Panc1 (cell line): ENCODE measurements at regions not wholly inside any gene's neighbourhood (a gene's known extent, or its start where the extent isn't known, plus 50 kb on each side); places are given as distances from the start of the nearest gene placed in this dataset.

ENCODE experiments used
- ATAC-seq: fragments of 200-7000 bp; cut with Tn5 transposase; 2 replicates; pipeline ENCODE4 v1.9.1; 2020; ENCODE audit warnings: mild to moderate bottlenecking, moderate library complexity
- BruUV-seq: library from RNA; stranded (reverse); fragments of 400-500 nt; replicated peaks from 2 replicates; lab custom pipeline; 2021; lab: Mats Ljungman, UMichigan
- CTCF ChIA-PET: fragments of 300-600 bp; sonication (Branson Sonifier 250); formaldehyde crosslinking; loops from one replicate; lab custom pipeline; 2022; ENCODE audit warnings: antibody characterized with exemption; lab: Charles Lee
- POLR2A ChIA-PET: fragments of 300-600 bp; sonication (Branson Sonifier 250); formaldehyde crosslinking; loops from one replicate; lab custom pipeline; 2022; ENCODE audit warnings: antibody characterized with exemption; lab: Charles Lee
- DNase-seq: peaks from one replicate; pipeline ENCODE4 v3.0.0-alpha.2; 2010; ENCODE audit warnings: low read depth, low spot score
- H3K27ac ChIP-seq: 2 replicates; pipeline ENCODE4 v1.5.1; 2011; ENCODE audit warnings: mild to moderate bottlenecking, low read length, inconsistent platforms
- H3K27me3 ChIP-seq: fragments of 200-500 bp; sonication (Bioruptor generic); 2 replicates; pipeline ENCODE4 v1.6.0; 2014; ENCODE audit warnings: low read length, inconsistent platforms; ENCODE audit not compliant: control insufficient read depth, insufficient read depth
- H3K36me3 ChIP-seq: fragments of 200-500 bp; sonication (Bioruptor generic); 2 replicates; pipeline ENCODE4 v1.5.1; 2014; ENCODE audit warnings: inconsistent platforms, mild to moderate bottlenecking, low read length, moderate library complexity; ENCODE audit not compliant: control insufficient read depth, insufficient read depth
- H3K4me1 ChIP-seq: 2 replicates; pipeline ENCODE4 v1.5.1; 2011; ENCODE audit warnings: inconsistent platforms, mild to moderate bottlenecking, low read length, moderate library complexity; ENCODE audit not compliant: control insufficient read depth, insufficient read depth
- H3K4me3 ChIP-seq, 2 experiments: 2 replicates each; pipeline ENCODE4 v1.5.1; 2011 to 2012; ENCODE audit warnings: low read depth in 2 of 2, low read length in 2 of 2, mild to moderate bottlenecking in 2 of 2, inconsistent platforms in 1 of 2, moderate library complexity in 1 of 2
- H3K9me3 ChIP-seq: fragments of 200-500 bp; sonication (Bioruptor generic); 2 replicates; pipeline ENCODE4 v1.5.1; 2014; ENCODE audit warnings: low read depth, mild to moderate bottlenecking, inconsistent platforms, low read length, moderate library complexity; ENCODE audit not compliant: control insufficient read depth, insufficient read depth
- POLR2AphosphoS5 ChIP-seq: IDR thresholded peaks from 2 replicates; pipeline ENCODE4 v1.6.1; 2012; ENCODE audit warnings: mild to moderate bottlenecking, low read depth, low read length, moderate library complexity
- SIN3A ChIP-seq: IDR thresholded peaks from 2 replicates; pipeline ENCODE4 v1.6.1; 2012; ENCODE audit warnings: low read depth, mild to moderate bottlenecking, low read length, moderate library complexity, borderline replicate concordance; ENCODE audit not compliant: insufficient read depth
- TCF7L2 ChIP-seq: IDR thresholded peaks from 2 replicates; pipeline ENCODE4 v1.6.1; 2011; ENCODE audit warnings: mild to moderate bottlenecking, low read depth, low read length, inconsistent platforms
- in situ Hi-C: cut with HindIII; loops from 2 replicates; pipeline ENCODE4 v1.10.0; 2016; ENCODE audit warnings: low sequenced_read_pairs, low pct_unique_long_range_greater_than_20kb
- intact Hi-C: fragments of 100-400 bp; cut with micrococcal nuclease; formaldehyde crosslinking; loops from one replicate; pipeline ENCODE4 v1.10.0; 2022; ENCODE audit not compliant: unreplicated experiment
- TF ChIP-seq, protein P1 (sequence below): fragments of 450-650 bp; IDR thresholded peaks from 2 replicates; pipeline ENCODE4 v1.5.1; 2017; ENCODE audit warnings: mild to moderate bottlenecking
- TF ChIP-seq, protein P2 (sequence below), 2 experiments: IDR thresholded peaks; 2 replicates each; pipeline ENCODE4 v1.6.1; 2011 to 2012; ENCODE audit warnings: low read depth in 2 of 2, control low read depth in 1 of 2, low read length in 1 of 2, mild to moderate bottlenecking in 1 of 2, moderate library complexity in 1 of 2; ENCODE audit not compliant: insufficient read depth in 1 of 2

DNA sequence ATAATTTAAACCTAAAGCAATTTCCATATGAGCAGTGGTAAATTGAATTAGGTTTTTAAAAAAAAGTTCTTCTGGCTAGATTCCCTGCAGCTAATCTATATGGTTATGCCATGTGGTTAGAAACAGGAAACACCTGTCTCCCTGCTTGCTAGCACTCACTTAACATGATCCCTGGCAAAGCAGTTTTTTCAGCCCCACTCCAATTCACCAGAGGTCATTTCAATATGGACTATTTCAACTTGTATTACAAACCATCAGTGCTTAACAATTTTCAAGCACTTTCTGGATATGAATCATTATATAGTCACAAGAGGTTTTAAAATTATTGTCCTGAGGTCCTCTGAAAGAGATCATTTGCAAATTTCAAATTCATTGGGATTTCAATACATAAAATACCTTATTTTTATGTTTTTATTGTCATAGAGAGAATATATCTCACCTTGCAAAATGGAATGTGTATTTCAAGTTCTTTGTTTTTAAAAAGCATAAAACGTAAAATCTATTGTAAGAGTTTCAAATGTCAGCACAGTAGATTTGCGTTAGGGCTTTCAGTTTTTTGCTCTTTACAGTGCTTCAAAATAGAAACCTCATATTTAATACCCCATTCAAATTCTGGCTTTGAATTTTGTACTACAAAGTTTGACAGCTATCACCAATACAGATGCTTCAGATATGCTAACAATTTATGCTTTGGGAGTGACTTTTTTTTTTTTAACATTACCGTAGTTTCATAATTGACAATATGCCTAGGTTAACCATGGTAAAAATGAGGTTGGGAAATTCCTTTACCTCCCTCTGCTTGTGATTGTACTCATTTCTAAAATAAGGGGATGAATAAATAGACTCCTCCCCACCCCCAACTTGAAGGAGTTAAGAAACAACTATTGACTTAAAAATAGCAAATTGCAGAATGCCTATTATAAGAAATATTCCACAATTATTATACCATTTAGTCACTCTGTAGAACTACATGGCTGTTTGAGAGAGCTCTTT lies 117.5 kb upstream of the HGF start:
- no peak for ATAC-seq
- in situ Hi-C loops (no loop called here), intact Hi-C loops (no loop called here)
- TF ChIP-seq, protein P1, sequence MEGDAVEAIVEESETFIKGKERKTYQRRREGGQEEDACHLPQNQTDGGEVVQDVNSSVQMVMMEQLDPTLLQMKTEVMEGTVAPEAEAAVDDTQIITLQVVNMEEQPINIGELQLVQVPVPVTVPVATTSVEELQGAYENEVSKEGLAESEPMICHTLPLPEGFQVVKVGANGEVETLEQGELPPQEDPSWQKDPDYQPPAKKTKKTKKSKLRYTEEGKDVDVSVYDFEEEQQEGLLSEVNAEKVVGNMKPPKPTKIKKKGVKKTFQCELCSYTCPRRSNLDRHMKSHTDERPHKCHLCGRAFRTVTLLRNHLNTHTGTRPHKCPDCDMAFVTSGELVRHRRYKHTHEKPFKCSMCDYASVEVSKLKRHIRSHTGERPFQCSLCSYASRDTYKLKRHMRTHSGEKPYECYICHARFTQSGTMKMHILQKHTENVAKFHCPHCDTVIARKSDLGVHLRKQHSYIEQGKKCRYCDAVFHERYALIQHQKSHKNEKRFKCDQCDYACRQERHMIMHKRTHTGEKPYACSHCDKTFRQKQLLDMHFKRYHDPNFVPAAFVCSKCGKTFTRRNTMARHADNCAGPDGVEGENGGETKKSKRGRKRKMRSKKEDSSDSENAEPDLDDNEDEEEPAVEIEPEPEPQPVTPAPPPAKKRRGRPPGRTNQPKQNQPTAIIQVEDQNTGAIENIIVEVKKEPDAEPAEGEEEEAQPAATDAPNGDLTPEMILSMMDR, result no peak
- TF ChIP-seq, protein P2, sequence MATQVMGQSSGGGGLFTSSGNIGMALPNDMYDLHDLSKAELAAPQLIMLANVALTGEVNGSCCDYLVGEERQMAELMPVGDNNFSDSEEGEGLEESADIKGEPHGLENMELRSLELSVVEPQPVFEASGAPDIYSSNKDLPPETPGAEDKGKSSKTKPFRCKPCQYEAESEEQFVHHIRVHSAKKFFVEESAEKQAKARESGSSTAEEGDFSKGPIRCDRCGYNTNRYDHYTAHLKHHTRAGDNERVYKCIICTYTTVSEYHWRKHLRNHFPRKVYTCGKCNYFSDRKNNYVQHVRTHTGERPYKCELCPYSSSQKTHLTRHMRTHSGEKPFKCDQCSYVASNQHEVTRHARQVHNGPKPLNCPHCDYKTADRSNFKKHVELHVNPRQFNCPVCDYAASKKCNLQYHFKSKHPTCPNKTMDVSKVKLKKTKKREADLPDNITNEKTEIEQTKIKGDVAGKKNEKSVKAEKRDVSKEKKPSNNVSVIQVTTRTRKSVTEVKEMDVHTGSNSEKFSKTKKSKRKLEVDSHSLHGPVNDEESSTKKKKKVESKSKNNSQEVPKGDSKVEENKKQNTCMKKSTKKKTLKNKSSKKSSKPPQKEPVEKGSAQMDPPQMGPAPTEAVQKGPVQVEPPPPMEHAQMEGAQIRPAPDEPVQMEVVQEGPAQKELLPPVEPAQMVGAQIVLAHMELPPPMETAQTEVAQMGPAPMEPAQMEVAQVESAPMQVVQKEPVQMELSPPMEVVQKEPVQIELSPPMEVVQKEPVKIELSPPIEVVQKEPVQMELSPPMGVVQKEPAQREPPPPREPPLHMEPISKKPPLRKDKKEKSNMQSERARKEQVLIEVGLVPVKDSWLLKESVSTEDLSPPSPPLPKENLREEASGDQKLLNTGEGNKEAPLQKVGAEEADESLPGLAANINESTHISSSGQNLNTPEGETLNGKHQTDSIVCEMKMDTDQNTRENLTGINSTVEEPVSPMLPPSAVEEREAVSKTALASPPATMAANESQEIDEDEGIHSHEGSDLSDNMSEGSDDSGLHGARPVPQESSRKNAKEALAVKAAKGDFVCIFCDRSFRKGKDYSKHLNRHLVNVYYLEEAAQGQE (IDR thresholded peaks at IDR 0.05; ENCODE audit: insufficient read depth in 1 of 2, low read depth in 2 of 2, low read length in 1 of 2), result no peak
- TF ChIP-seq SIN3A (no peak), TCF7L2 (no peak), POLR2AphosphoS5 (no peak)
- no peaks in the 10 kb centered on the region for H3K4me1 ChIP-seq
- H3K27me3 ChIP-seq, result no peaks in the 10 kb centered on the region; the same call in 1 of the 2 replicates
- no peak overlapping the region for H3K27ac ChIP-seq
- POLR2A ChIA-PET, result no interaction called here
- H3K36me3 ChIP-seq, result no peaks in the 10 kb centered on the region
- no peaks in the 10 kb centered on the region for H3K9me3 ChIP-seq
- no peak overlapping the region for H3K4me3 ChIP-seq
- BruUV-seq, result no TSS peak
- DNase-seq, result no peak
- CTCF ChIA-PET, result interaction anchor here (0.7 kb wide), 1 partner anchor 9 kb away, joined by 3 read pairs; no protein-coding TSS in a partner anchor

DNA sequence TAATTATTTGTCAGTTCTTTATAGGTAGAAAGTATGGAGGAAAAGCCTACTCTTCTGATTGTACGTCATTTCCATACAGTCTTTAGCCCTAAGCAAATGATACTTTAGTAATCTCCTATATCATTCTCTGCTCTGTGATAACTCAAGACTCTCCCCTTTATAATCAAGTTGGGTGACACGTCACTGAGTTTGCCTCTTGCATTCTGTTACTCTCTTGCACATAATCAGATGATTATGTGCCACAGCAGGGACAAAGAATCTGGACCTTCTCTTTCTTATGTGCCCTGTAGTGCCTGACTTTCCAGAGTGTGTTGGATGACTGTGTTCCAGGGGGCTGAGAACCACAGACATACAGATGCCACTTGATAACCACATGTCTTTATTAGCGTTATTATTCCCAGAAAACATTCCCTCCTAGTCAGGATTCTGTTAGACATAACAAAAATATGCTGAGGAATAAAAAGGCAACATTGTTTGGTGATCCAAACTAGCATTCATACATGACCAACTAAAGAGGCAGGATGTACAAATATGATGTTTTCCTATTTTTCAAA lies 116.4 kb upstream of the HGF start:
- no peak overlapping the region for H3K4me3 ChIP-seq
- intact Hi-C loops (no loop called here), in situ Hi-C loops (no loop called here)
- ChIA-PET CTCF (no interaction called here), POLR2A (no interaction called here)
- H3K4me1 ChIP-seq, result no peaks in the 10 kb centered on the region
- no peak overlapping the region for H3K27ac ChIP-seq
- no peaks in the 10 kb centered on the region; the same call in 1 of the 2 replicates for H3K27me3 ChIP-seq
- no TSS peak for BruUV-seq
- no peaks in the 10 kb centered on the region for H3K9me3 ChIP-seq
- no peak for ATAC-seq
- DNase-seq, result no peak
- TF ChIP-seq, protein P2 (IDR thresholded peaks at IDR 0.05; ENCODE audit: insufficient read depth in 1 of 2, low read depth in 2 of 2, low read length in 1 of 2), result no peak
- H3K36me3 ChIP-seq, result no peaks in the 10 kb centered on the region
